Small intestine (tissue), 7 donors: ENCODE measurements at regions not wholly inside any gene's neighbourhood (a gene's known extent, or its start where the extent isn't known, plus 50 kb on each side); places are given as distances from the start of the nearest gene placed in this dataset.

Experiments used
- DNase-seq, 2 donors: peaks; one replicate each; pipeline versions ENCODE4 v3.0.0 to v3.0.0-alpha.2; 2013
- FAIRE-seq: peaks from 2 replicates; lab custom pipeline; 2012; peaks lifted over from hg19 to GRCh38; lab: Jason Lieb, UNC
- H3K27ac ChIP-seq, 3 donors: one replicate each; pipeline ENCODE4 v1.5.1; 2013; ENCODE audit warnings: low read length in 2 of 3, mild to moderate bottlenecking in 2 of 3, control low read depth in 1 of 3, inconsistent platforms in 1 of 3, low read depth in 1 of 3, moderate library complexity in 1 of 3
- H3K27me3 ChIP-seq, 3 donors: one replicate each; pipeline ENCODE4 v1.6.1; 2013; ENCODE audit warnings: low read length in 3 of 3, inconsistent platforms in 1 of 3; ENCODE audit not compliant: control insufficient read depth in 3 of 3, insufficient read depth in 3 of 3
- H3K36me3 ChIP-seq, 3 donors: one replicate each; pipeline ENCODE4 v1.6.1; 2013; ENCODE audit warnings: low read length in 3 of 3, inconsistent platforms in 1 of 3, low read depth in 1 of 3, mild to moderate bottlenecking in 1 of 3, moderate library complexity in 1 of 3; ENCODE audit not compliant: control insufficient read depth in 3 of 3, insufficient read depth in 2 of 3
- H3K4me1 ChIP-seq, 3 donors: one replicate each; pipeline ENCODE4 v1.6.1; 2013; ENCODE audit warnings: low read length in 2 of 3, inconsistent platforms in 1 of 3, low read depth in 1 of 3, mild to moderate bottlenecking in 1 of 3, moderate library complexity in 1 of 3; ENCODE audit not compliant: control insufficient read depth in 3 of 3, insufficient read depth in 2 of 3
- H3K4me3 ChIP-seq, 3 donors: one replicate each; pipeline ENCODE4 v1.5.1; 2013; ENCODE audit warnings: low read length in 3 of 3, control low read depth in 1 of 3, inconsistent platforms in 1 of 3, low read depth in 1 of 3, mild to moderate bottlenecking in 1 of 3, moderate library complexity in 1 of 3
- H3K9me3 ChIP-seq, 2 donors: one replicate each; pipeline ENCODE4 v1.6.1; 2013; ENCODE audit warnings: low read depth in 1 of 2, low read length in 1 of 2; ENCODE audit not compliant: control insufficient read depth in 2 of 2, insufficient read depth in 1 of 2
- WGBS, 3 donors: extraction: QIAGEN DNeasy Blood & Tissue Kit; methylation state at CpG; one replicate each; pipeline ENCODE4 v1.1.7; 2013; 5-methylcytosine and 5-hydroxymethylcytosine counted together
- donor health status: healthy with polysubstance abuse.
- donor health status: control.
- donor health status: control.
- donor health status: Bipolar disorder and iron deficiency.
- donor health status: healthy.

GRCh38 chr1:101331794-101332193 lies 95.0 kb downstream of the S1PR1 start:
- 40 to 67% (median 46%) methylated on average over 2 of the region's 2 CpGs for WGBS, 3 donors
- FAIRE-seq (no peak), DNase-seq (no peak)
- Histone ChIP-seq H3K27ac (no peak overlapping the region), H3K9me3 (no peaks in the 10 kb centered on the region), H3K4me1 (no peaks in the 10 kb centered on the region), H3K36me3 (no peaks in the 10 kb centered on the region), H3K4me3 (no peak overlapping the region), H3K27me3 (no peaks in the 10 kb centered on the region)

DNA sequence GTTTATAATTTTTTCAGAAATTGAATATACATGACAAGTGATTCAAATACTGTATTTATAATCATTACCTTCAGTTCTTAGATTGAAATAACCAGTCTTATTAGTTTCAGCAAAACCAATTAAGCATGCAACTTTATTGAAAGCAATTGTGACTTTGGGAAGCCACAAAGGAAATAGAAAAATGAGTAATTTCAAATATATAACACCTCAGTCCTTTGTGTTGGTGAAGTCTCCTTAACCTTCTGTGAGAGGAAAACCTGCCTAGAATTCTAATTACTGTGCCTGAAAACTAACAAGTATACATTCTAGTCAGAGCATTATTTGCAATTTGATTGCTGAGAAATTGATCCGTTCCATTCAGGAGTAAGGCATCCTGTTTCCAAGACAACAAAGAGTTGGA lies 95.8 kb downstream of the S1PR1 start:
- Histone ChIP-seq H3K27me3 (no peaks in the 10 kb centered on the region), H3K36me3 (no peaks in the 10 kb centered on the region), H3K9me3 (no peaks in the 10 kb centered on the region), H3K4me1 (no peaks in the 10 kb centered on the region), H3K4me3 (no peak overlapping the region), H3K27ac (no peak overlapping the region)
- 17 to 65% (median 22%) methylated on average over 1 of the region's 1 CpG for WGBS, 3 donors
- FAIRE-seq (no peak), DNase-seq (no peak)

- Histone ChIP-seq H3K9me3 (no peaks in the 10 kb centered on the region), H3K4me3 (no peak overlapping the region), H3K36me3 (no peaks in the 10 kb centered on the region), H3K27ac (no peak overlapping the region), H3K4me1 (no peaks in the 10 kb centered on the region), H3K27me3 (no peaks in the 10 kb centered on the region)
- 66 to 80% (median 74%) methylated on average over 4 of the region's 4 CpGs for WGBS, 3 donors
- FAIRE-seq (no peak), DNase-seq (no peak)
Measured at GRCh38 chr1:101333186-101333585, 96.4 kb downstream of the S1PR1 start.

DNA sequence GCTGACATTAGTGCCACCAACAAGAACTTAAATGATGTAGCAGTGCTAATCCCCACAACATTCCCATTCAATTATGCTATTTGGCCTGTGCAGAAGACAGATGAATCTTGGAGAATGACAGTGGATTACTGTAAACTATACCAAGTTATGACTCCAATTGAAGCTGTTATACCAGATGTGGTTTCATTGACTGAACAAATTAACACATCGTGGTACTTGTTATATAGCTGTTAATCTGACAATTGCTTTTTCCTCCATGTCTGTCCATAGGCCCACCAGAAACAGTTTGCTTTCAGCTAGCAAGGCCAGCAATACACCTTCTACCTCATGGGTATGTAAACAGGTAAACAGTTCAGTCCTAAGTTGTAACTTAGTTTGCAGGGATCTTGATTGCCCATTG lies 101.1 kb downstream of the S1PR1 start:
- no peaks in the 10 kb centered on the region for H3K36me3 ChIP-seq
- H3K27ac ChIP-seq = no peak overlapping the region
- H3K27me3 ChIP-seq = no peaks in the 10 kb centered on the region
- 78 to 97% (median 79%) methylated on average over 1 of the region's 1 CpG for WGBS, 3 donors
- no peaks in the 10 kb centered on the region for H3K4me1 ChIP-seq
- FAIRE-seq (no peak), DNase-seq (no peak)
- H3K9me3 ChIP-seq = no peaks in the 10 kb centered on the region
- H3K4me3 ChIP-seq = no peak overlapping the region

GRCh38 chr1:101338714-101339430 lies 102.1 kb downstream of the S1PR1 start:
- WGBS, 3 donors = 59 to 67% (median 63%) methylated on average over 5 of the region's 5 CpGs
- DNase-seq (no peak), FAIRE-seq (no peak)
- Histone ChIP-seq H3K9me3 (no peaks in the 10 kb centered on the region), H3K27me3 (no peaks in the 10 kb centered on the region), H3K4me3 (no peak overlapping the region), H3K4me1 (no peaks in the 10 kb centered on the region), H3K27ac (no peak overlapping the region), H3K36me3 (no peaks in the 10 kb centered on the region)

DNA sequence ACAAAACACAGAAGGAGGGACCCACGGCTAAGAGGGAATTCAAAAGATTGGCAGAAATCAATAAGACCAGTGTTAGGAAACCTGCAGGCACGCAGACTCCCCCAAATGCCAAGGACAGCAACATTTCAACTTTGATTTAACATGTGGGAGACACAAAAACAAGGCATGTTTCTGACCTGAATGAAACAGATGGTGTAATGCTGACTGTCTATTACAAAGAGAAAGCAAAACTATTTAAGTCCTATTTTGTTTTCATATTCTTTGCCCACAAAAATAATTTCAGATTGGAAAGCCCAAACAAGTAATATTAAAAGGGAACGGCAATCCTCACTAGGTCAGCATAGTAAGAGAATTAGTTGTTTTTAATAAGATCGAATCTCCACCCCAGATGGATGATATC lies 107.9 kb downstream of the S1PR1 start:
- Histone ChIP-seq H3K4me1 (no peaks in the 10 kb centered on the region), H3K36me3 (no peaks in the 10 kb centered on the region), H3K9me3 (no peaks in the 10 kb centered on the region), H3K27ac (peak overlapping the region in 1 of 3 donors; percentile 29), H3K27me3 (no peaks in the 10 kb centered on the region), H3K4me3 (no peak overlapping the region)
- FAIRE-seq = no peak
- 63 to 65% (median 64%) methylated on average over 4 of the region's 4 CpGs for WGBS, 3 donors
- DNase-seq = no peak

DNA sequence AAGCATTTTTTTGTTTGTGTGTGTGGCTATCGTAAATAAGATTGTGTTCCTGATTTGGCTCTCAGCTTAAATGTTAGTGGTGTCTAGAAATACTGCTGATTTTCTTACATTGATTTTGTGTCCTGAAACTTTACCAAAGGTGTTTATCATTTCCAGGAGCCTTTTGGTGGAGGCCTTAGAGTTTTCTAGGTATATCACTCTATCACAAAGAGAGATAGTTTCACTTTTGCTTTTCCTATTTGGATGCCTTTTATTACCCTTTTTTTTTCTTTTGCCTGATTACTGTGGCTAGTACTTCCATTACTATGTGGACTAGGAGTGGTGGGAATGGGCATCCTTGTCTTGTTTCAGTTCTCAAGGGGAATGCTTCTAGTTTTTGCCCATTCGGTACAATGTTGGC lies 109.6 kb downstream of the S1PR1 start:
- WGBS, 3 donors = 84 to 97% (median 96%) methylated on average over 2 of the region's 2 CpGs
- Histone ChIP-seq H3K4me3 (no peak overlapping the region), H3K4me1 (no peaks in the 10 kb centered on the region), H3K9me3 (no peaks in the 10 kb centered on the region), H3K27ac (no peak overlapping the region), H3K27me3 (no peaks in the 10 kb centered on the region), H3K36me3 (no peaks in the 10 kb centered on the region)
- no peak for DNase-seq
- no peak for FAIRE-seq

DNA sequence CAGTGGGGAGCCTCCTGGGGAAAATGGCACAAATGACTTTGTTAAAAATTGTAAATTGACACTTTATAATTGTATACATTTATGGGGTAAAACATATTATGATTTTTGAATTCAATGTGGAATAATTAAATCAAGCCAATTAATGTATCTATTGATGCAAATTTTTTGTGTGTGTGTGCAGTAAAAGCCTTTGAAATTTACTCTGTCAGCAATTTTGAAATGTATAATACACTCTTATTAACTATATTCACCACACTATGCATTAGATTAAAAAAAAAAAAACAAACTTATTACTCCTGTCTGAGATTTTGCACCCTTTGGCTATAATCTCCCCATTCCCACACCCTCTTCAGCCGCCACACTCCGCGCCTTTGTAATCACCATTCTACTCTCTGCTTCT lies 119.2 kb downstream of the S1PR1 start:
- FAIRE-seq (no peak), DNase-seq (no peak)
- H3K9me3 ChIP-seq = no peaks in the 10 kb centered on the region
- H3K27me3 ChIP-seq = peaks cover 0 to 2% (median 0%) of the 10 kb centered on the region in 3 donors
- no peaks in the 10 kb centered on the region for H3K4me1 ChIP-seq
- H3K36me3 ChIP-seq = no peaks in the 10 kb centered on the region
- no peak overlapping the region for H3K27ac ChIP-seq
- H3K4me3 ChIP-seq = no peak overlapping the region
- 93 to 96% (median 96%) methylated on average over 3 of the region's 3 CpGs for WGBS, 3 donors
